ENCODE measurements at regions not wholly inside any gene's neighbourhood (a gene's known extent, or its start where the extent isn't known, plus 50 kb on each side); places are given as distances from the start of the nearest gene placed in this dataset.
A peak's percentile ranks its signal among the peaks of the same experiment; 100 is the strongest.

- Histone ChIP-seq H3K4me3 (no peak overlapping the region), H3K27ac (no peak overlapping the region), H3K9me3 (no peaks in the 10 kb centered on the region), H3K27me3 (peaks cover 0 to 17% (median 0%) of the 10 kb centered on the region in 9 donors), H3K36me3 (no peaks in the 10 kb centered on the region), H3K4me1 (peaks cover 0 to 10% (median 0%) of the 10 kb centered on the region in 12 donors)
- 58 to 62% (median 59%) methylated on average over 3 of the region's 3 CpGs for WGBS, 4 donors
- intact Hi-C loops (cut with DNase I): no loop called here
- ATAC-seq (no peak), DNase-seq (peak in 2 of 5 donors; percentile 20 to 48)
- TF ChIP-seq CTCF (IDR thresholded peaks at IDR 0.05) (peak in 9 of 12 donors; percentile 22 to 48 (median 41)), POLR2A (IDR thresholded peaks at IDR 0.05) (no peak)
Measured at GRCh38 chr2:175309799-175310198, 128.3 kb upstream of the ATP5MC3 start.

GRCh38 chr2:175308005-175308404 is 126.5 kb upstream of the ATP5MC3 start:
- Histone ChIP-seq H3K27ac (no peak overlapping the region), H3K4me1 (peaks cover 0 to 10% (median 0%) of the 10 kb centered on the region in 12 donors), H3K27me3 (peaks cover 0 to 17% (median 0%) of the 10 kb centered on the region in 9 donors), H3K4me3 (no peak overlapping the region), H3K36me3 (no peaks in the 10 kb centered on the region), H3K9me3 (no peaks in the 10 kb centered on the region)
- no peak for TF ChIP-seq CTCF (IDR thresholded peaks at IDR 0.05)
- no peak for TF ChIP-seq POLR2A (IDR thresholded peaks at IDR 0.05)
- intact Hi-C loops (cut with DNase I): no loop called here
- WGBS, 4 donors: 80 to 84% (median 83%) methylated on average over 4 of the region's 4 CpGs
- no peak for DNase-seq
- ATAC-seq: no peak

- 89 to 93% (median 92%) methylated on average over 2 of the region's 2 CpGs for WGBS, 4 donors
- no peak overlapping the region for H3K27ac ChIP-seq
- H3K4me1 ChIP-seq: no peaks in the 10 kb centered on the region
- ATAC-seq (no peak), DNase-seq (no peak)
- H3K9me3 ChIP-seq: no peaks in the 10 kb centered on the region
- H3K27me3 ChIP-seq: peaks cover 0 to 8% (median 0%) of the 10 kb centered on the region in 9 donors
- intact Hi-C loops (cut with DNase I): no loop called here
- no peaks in the 10 kb centered on the region for H3K36me3 ChIP-seq
- TF ChIP-seq CTCF (IDR thresholded peaks at IDR 0.05) (no peak), POLR2A (IDR thresholded peaks at IDR 0.05) (no peak)
- H3K4me3 ChIP-seq: no peak overlapping the region
Measured at GRCh38 chr2:175304541-175304940, 123.0 kb upstream of the ATP5MC3 start.

GRCh38 chr2:175293776-175294175 is 112.3 kb upstream of the ATP5MC3 start:
- ATAC-seq (no peak), DNase-seq (no peak)
- no peak for TF ChIP-seq POLR2A (IDR thresholded peaks at IDR 0.05)
- TF ChIP-seq CTCF (IDR thresholded peaks at IDR 0.05): no peak
- peaks cover 0 to 42% (median 3%) of the 10 kb centered on the region in 9 donors for H3K27me3 ChIP-seq
- H3K36me3 ChIP-seq: no peaks in the 10 kb centered on the region
- no peaks in the 10 kb centered on the region for H3K4me1 ChIP-seq
- H3K9me3 ChIP-seq: peaks cover 0 to 18% (median 0%) of the 10 kb centered on the region in 12 donors
- H3K4me3 ChIP-seq: no peak overlapping the region
- no peak overlapping the region for H3K27ac ChIP-seq
- intact Hi-C loops (cut with DNase I): no loop called here
- 63 to 66% (median 65%) methylated on average over 4 of the region's 4 CpGs for WGBS, 4 donors
